ENCODE measurements at regions not wholly inside any gene's neighbourhood (a gene's known extent, or its start where the extent isn't known, plus 50 kb on each side); places are given as distances from the start of the nearest gene placed in this dataset.
"Not testable (repeated sequence)": the region's sequence is repeated elsewhere in the genome, so short reads cannot be mapped to it uniquely, and the experiment has no call there.

- not testable (repeated sequence) for TF ChIP-seq POLR2A, CTCF (IDR thresholded peaks at IDR 0.05)
These were observed 4442.5 kb upstream of the TPTE start for GRCh38 chr21:6078902-6079301.
